Keratinocyte (primary cell): ENCODE measurements at regions not wholly inside any gene's neighbourhood (a gene's known extent, or its start where the extent isn't known, plus 50 kb on each side); places are given as distances from the start of the nearest gene placed in this dataset.

Source experiments
- DNase-seq: peaks from one replicate; pipeline ENCODE4 v3.0.0-alpha.2; 2011; ENCODE audit warnings: low read depth, missing footprints, low spot score
- FAIRE-seq: peaks from 2 replicates; lab custom pipeline; 2011; peaks lifted over from hg19 to GRCh38; lab: Jason Lieb, UNC
- H2AFZ ChIP-seq: 2 replicates; pipeline ENCODE4 v1.6.0; 2012; ENCODE audit warnings: low read length, control low read depth, inconsistent platforms; ENCODE audit not compliant: control insufficient read depth
- H3K27ac ChIP-seq: 2 replicates; pipeline ENCODE4 v1.5.1; 2011; ENCODE audit warnings: low read length; ENCODE audit not compliant: control insufficient read depth, insufficient read depth
- H3K27me3 ChIP-seq: 3 replicates; pipeline ENCODE4 v1.6.0; 2011; ENCODE audit warnings: low read length; ENCODE audit not compliant: control insufficient read depth, insufficient read depth; ENCODE audit errors: extremely low read depth
- H3K36me3 ChIP-seq, 2 experiments: 2 replicates in 1 of 2; 3 replicates in 1 of 2; pipeline ENCODE4 v1.5.1; 2011; ENCODE audit warnings: low read length in 2 of 2, mild to moderate bottlenecking in 1 of 2; ENCODE audit not compliant: control insufficient read depth in 2 of 2, insufficient read depth in 2 of 2; ENCODE audit errors: extremely low read depth in 1 of 2
- H3K4me1 ChIP-seq: 3 replicates; pipeline ENCODE4 v1.5.1; 2011; ENCODE audit warnings: low read length; ENCODE audit not compliant: control insufficient read depth, insufficient read depth; ENCODE audit errors: extremely low read depth
- H3K4me2 ChIP-seq: 3 replicates; pipeline ENCODE4 v1.6.0; 2011; ENCODE audit warnings: low read depth, low read length; ENCODE audit not compliant: control insufficient read depth, insufficient read depth; ENCODE audit errors: extremely low read depth
- H3K4me3 ChIP-seq, 3 experiments: fragments of 200-600 bp in 1 of 3; sonication (generic) in 1 of 3; 2 replicates in 2 of 3; 3 replicates in 1 of 3; pipeline ENCODE4 v1.5.1; 2011 to 2016; ENCODE audit warnings: low read length in 3 of 3, mild to moderate bottlenecking in 3 of 3, control low read depth in 2 of 3, inconsistent platforms in 1 of 3, low read depth in 1 of 3, mixed read lengths in 1 of 3, mixed run types in 1 of 3, moderate library complexity in 1 of 3; ENCODE audit not compliant: control insufficient read depth in 2 of 3, insufficient read depth in 2 of 3; ENCODE audit errors: extremely low read depth in 1 of 3
- H3K79me2 ChIP-seq: 2 replicates; pipeline ENCODE4 v1.6.0; 2012; ENCODE audit warnings: low read length; ENCODE audit not compliant: control insufficient read depth, insufficient read depth
- H3K9ac ChIP-seq: 3 replicates; pipeline ENCODE4 v1.6.0; 2011; ENCODE audit warnings: low read length; ENCODE audit not compliant: control insufficient read depth, insufficient read depth; ENCODE audit errors: extremely low read depth
- H3K9me1 ChIP-seq: 3 replicates; pipeline ENCODE4 v1.6.0; 2011; ENCODE audit warnings: low read length; ENCODE audit not compliant: control insufficient read depth, insufficient read depth; ENCODE audit errors: extremely low read depth
- H3K9me3 ChIP-seq: 2 replicates; pipeline ENCODE4 v1.5.1; 2012; ENCODE audit warnings: low read depth, low read length; ENCODE audit not compliant: control insufficient read depth
- H4K20me1 ChIP-seq: 3 replicates; pipeline ENCODE4 v1.6.0; 2011; ENCODE audit warnings: low read length; ENCODE audit not compliant: control insufficient read depth, insufficient read depth; ENCODE audit errors: extremely low read depth
- EZH2 ChIP-seq: IDR thresholded peaks from one replicate; pipeline ENCODE4 v1.6.1; 2012; ENCODE audit warnings: inconsistent platforms, mild to moderate bottlenecking, low read length, moderate library complexity
- dilution Hi-C: fragments of 300-500 bp; cut with MboI; formaldehyde crosslinking; loops from one replicate; pipeline ENCODE4 v1.7.0; 2020; ENCODE audit warnings: low sequenced_read_pairs; ENCODE audit not compliant: extremely low pct_ligation_motif_present
- TF ChIP-seq, protein P1 (sequence below), 3 experiments: IDR thresholded peaks in 1 of 3; conservative IDR thresholded peaks in 1 of 3; optimal IDR thresholded peaks in 1 of 3; 2 replicates in 2 of 3; 3 replicates in 1 of 3; pipeline versions ENCODE3 to v1.5.1; 2011; ENCODE audit warnings: low read length in 3 of 3, mild to moderate bottlenecking in 3 of 3, moderate library complexity in 2 of 3, control low read depth in 1 of 3, inconsistent platforms in 1 of 3; ENCODE audit not compliant: insufficient read depth in 2 of 3; ENCODE audit errors: extremely low read depth in 1 of 3

DNA sequence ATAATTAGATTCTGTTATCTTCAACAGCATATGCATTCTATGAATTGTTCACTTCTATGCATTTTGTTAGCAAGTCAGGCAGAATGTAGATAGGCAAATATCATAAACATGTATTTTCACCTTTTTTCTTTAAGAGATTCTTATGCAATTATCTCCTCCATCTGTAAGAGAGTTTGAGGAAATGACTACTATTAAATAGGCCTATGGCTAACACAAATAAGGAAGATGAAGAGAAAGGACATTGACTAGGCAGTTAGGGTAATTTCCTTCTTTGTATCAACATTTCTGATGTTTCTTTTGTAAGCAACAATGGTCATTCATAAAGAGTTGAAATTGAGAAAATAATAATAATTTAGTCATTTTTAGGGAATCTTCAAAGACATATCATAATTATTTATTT is 145.2 kb upstream of the CDH12 start:
- Histone ChIP-seq H3K9ac (no peak overlapping the region), H3K4me1 (no peaks in the 10 kb centered on the region), H3K4me3 (no peak overlapping the region), H2AFZ (no peak overlapping the region), H3K9me3 (no peaks in the 10 kb centered on the region), H3K27me3 (no peaks in the 10 kb centered on the region), H3K79me2 (no peaks in the 10 kb centered on the region), H3K27ac (no peak overlapping the region), H4K20me1 (no peaks in the 10 kb centered on the region), H3K9me1 (no peaks in the 10 kb centered on the region), H3K4me2 (no peak overlapping the region), H3K36me3 (no peaks in the 10 kb centered on the region)
- TF ChIP-seq EZH2 = no peak
- dilution Hi-C loops = no loop called here
- DNase-seq = no peak
- no peak for FAIRE-seq

GRCh38 chr5:22988937-22989336 is 135.8 kb upstream of the CDH12 start:
- Histone ChIP-seq H3K9me1 (no peaks in the 10 kb centered on the region), H3K9ac (no peak overlapping the region), H4K20me1 (no peaks in the 10 kb centered on the region), H3K79me2 (no peaks in the 10 kb centered on the region), H3K4me2 (no peak overlapping the region), H3K27me3 (no peaks in the 10 kb centered on the region), H3K27ac (no peak overlapping the region), H3K36me3 (no peaks in the 10 kb centered on the region), H3K9me3 (no peaks in the 10 kb centered on the region), H3K4me3 (no peak overlapping the region), H2AFZ (no peak overlapping the region), H3K4me1 (no peaks in the 10 kb centered on the region)
- TF ChIP-seq, protein P1, sequence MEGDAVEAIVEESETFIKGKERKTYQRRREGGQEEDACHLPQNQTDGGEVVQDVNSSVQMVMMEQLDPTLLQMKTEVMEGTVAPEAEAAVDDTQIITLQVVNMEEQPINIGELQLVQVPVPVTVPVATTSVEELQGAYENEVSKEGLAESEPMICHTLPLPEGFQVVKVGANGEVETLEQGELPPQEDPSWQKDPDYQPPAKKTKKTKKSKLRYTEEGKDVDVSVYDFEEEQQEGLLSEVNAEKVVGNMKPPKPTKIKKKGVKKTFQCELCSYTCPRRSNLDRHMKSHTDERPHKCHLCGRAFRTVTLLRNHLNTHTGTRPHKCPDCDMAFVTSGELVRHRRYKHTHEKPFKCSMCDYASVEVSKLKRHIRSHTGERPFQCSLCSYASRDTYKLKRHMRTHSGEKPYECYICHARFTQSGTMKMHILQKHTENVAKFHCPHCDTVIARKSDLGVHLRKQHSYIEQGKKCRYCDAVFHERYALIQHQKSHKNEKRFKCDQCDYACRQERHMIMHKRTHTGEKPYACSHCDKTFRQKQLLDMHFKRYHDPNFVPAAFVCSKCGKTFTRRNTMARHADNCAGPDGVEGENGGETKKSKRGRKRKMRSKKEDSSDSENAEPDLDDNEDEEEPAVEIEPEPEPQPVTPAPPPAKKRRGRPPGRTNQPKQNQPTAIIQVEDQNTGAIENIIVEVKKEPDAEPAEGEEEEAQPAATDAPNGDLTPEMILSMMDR (optimal IDR thresholded peaks at IDR 0.05 in 1 of 3, IDR thresholded peaks at IDR 0.05 in 1 of 3, conservative IDR thresholded peaks at IDR 0.05 in 1 of 3; ENCODE audit: extremely low read depth in 1 of 3, insufficient read depth in 2 of 3, low read length in 3 of 3) = no peak
- no peak for TF ChIP-seq EZH2
- FAIRE-seq = no peak
- DNase-seq = no peak
- dilution Hi-C loops = no loop called here

GRCh38 chr5:22986281-22986680 is 133.1 kb upstream of the CDH12 start:
- Histone ChIP-seq H3K4me3 (no peak overlapping the region), H3K9me1 (no peaks in the 10 kb centered on the region), H3K27ac (no peak overlapping the region), H3K27me3 (no peaks in the 10 kb centered on the region), H2AFZ (no peak overlapping the region), H3K79me2 (no peaks in the 10 kb centered on the region), H3K4me2 (no peak overlapping the region), H3K9ac (no peak overlapping the region), H3K9me3 (no peaks in the 10 kb centered on the region), H3K4me1 (no peaks in the 10 kb centered on the region), H4K20me1 (no peaks in the 10 kb centered on the region), H3K36me3 (no peaks in the 10 kb centered on the region)
- no peak for DNase-seq
- TF ChIP-seq EZH2 = no peak
- TF ChIP-seq, protein P1 (optimal IDR thresholded peaks at IDR 0.05 in 1 of 3, IDR thresholded peaks at IDR 0.05 in 1 of 3, conservative IDR thresholded peaks at IDR 0.05 in 1 of 3; ENCODE audit: extremely low read depth in 1 of 3, insufficient read depth in 2 of 3, low read length in 3 of 3) = no peak
- dilution Hi-C loops = no loop called here
- no peak for FAIRE-seq
